HCT116 (cell line): ENCODE measurements at regions not wholly inside any gene's neighbourhood (a gene's known extent, or its start where the extent isn't known, plus 50 kb on each side); places are given as distances from the start of the nearest gene placed in this dataset.
"Not testable (repeated sequence)": the region's sequence is repeated elsewhere in the genome, so short reads cannot be mapped to it uniquely, and the experiment has no call there.

Source experiments
- ATAC-seq: fragments of 200-7000 bp; cut with Tn5 transposase; 2 replicates; pipeline ENCODE4 v1.9.1; 2020; ENCODE audit warnings: mild to moderate bottlenecking, moderate library complexity
- BruUV-seq: library from RNA; stranded (reverse); fragments of 400-500 nt; replicated peaks from 2 replicates; lab custom pipeline; 2021; lab: Mats Ljungman, UMichigan
- CTCF ChIA-PET: fragments of 300-600 bp; sonication (Branson Sonifier 250); formaldehyde crosslinking; loops from one replicate; lab custom pipeline; 2021; ENCODE audit warnings: antibody characterized with exemption; lab: Charles Lee
- POLR2A ChIA-PET: fragments of 300-600, 350-600 bp; sonication (Branson Sonifier 250); formaldehyde crosslinking; loops from one replicate; lab custom pipeline; 2021; ENCODE audit warnings: antibody characterized with exemption; lab: Charles Lee
- RAD21 ChIA-PET, 2 experiments: fragments of 300-600 bp; sonication (Branson Sonifier 250); formaldehyde crosslinking; loops; one replicate each; lab custom pipeline; 2023; ENCODE audit warnings: low total read pairs in 2 of 2; ENCODE audit not compliant: uncharacterized antibody in 2 of 2, unreplicated experiment in 2 of 2, low non-redundant PET in 1 of 2; lab: Charles Lee
- DNase-seq: peaks from one replicate; pipeline ENCODE4 v3.0.0-alpha.2; 2010; ENCODE audit warnings: low read depth, low spot score
- H2AFZ ChIP-seq: fragments of 200-600 bp; shearing (Covaris generic), sonication (generic); 2 replicates; pipeline ENCODE4 v1.6.1; 2017; ENCODE audit warnings: low read depth, mixed run types, mixed read lengths, antibody characterized with exemption, low read length; ENCODE audit not compliant: poor library complexity, severe bottlenecking
- H3K27ac ChIP-seq: 2 replicates; pipeline ENCODE4 v1.5.1; 2012; ENCODE audit warnings: low read depth, low read length
- H3K27me3 ChIP-seq: fragments of 200-600 bp; sonication (generic); 2 replicates; pipeline ENCODE4 v1.6.1; 2016; ENCODE audit warnings: mixed run types, low read length, mixed read lengths; ENCODE audit not compliant: insufficient read depth
- H3K36me3 ChIP-seq, 2 experiments: fragments of 200-500 bp in 1 of 2; fragments of 200-600 bp in 1 of 2; sonication (Bioruptor generic) in 1 of 2; sonication (generic) in 1 of 2; 2 replicates each; pipeline versions ENCODE4 v1.5.1 to v1.6.1; 2014 to 2016; ENCODE audit warnings: low read length in 2 of 2, inconsistent platforms in 1 of 2, mixed read lengths in 1 of 2, mixed run types in 1 of 2; ENCODE audit not compliant: insufficient read depth in 2 of 2, control insufficient read depth in 1 of 2
- H3K4me1 ChIP-seq, 2 experiments: fragments of 200-600 bp in 1 of 2; sonication (generic) in 1 of 2; 2 replicates each; pipeline versions ENCODE4 v1.5.1 to v1.6.1; 2012 to 2017; ENCODE audit warnings: low read length in 2 of 2, inconsistent platforms in 1 of 2, mild to moderate bottlenecking in 1 of 2, mixed read lengths in 1 of 2, mixed run types in 1 of 2, moderate library complexity in 1 of 2; ENCODE audit not compliant: insufficient read depth in 2 of 2, control insufficient read depth in 1 of 2
- H3K4me2 ChIP-seq: fragments of 200-600 bp; sonication (generic); 2 replicates; pipeline ENCODE4 v1.6.1; 2017; ENCODE audit warnings: mixed run types, low read length, mixed read lengths
- H3K4me3 ChIP-seq, 2 experiments: fragments of 200-600 bp in 1 of 2; sonication (generic) in 1 of 2; replicated peaks in 1 of 2; 2 replicates each; pipeline ENCODE4 v1.5.1; 2011 to 2016; ENCODE audit warnings: low read length in 2 of 2, control low read depth in 1 of 2, low read depth in 1 of 2, mild to moderate bottlenecking in 1 of 2, mixed read lengths in 1 of 2, mixed run types in 1 of 2
- H3K79me2 ChIP-seq: fragments of 200-600 bp; sonication (generic); 2 replicates; pipeline ENCODE4 v1.6.1; 2017; ENCODE audit warnings: mild to moderate bottlenecking, mixed run types, low read length, moderate library complexity, mixed read lengths; ENCODE audit not compliant: insufficient read depth
- H3K9ac ChIP-seq: fragments of 200-600 bp; sonication (generic); 2 replicates; pipeline ENCODE4 v1.6.1; 2016; ENCODE audit warnings: low read length, mixed read lengths
- H3K9me2 ChIP-seq: fragments of 200-600 bp; sonication (generic), shearing (Covaris generic); 2 replicates; pipeline ENCODE4 v1.6.1; 2017; ENCODE audit warnings: mixed run types, mild to moderate bottlenecking, moderate library complexity; ENCODE audit not compliant: insufficient read depth
- H3K9me3 ChIP-seq, 2 experiments: fragments of 200-500 bp in 1 of 2; fragments of 200-600 bp in 1 of 2; sonication (Bioruptor generic) in 1 of 2; sonication (generic) in 1 of 2; 2 replicates each; pipeline ENCODE4 v1.6.1; 2014 to 2017; ENCODE audit warnings: low read length in 2 of 2, mixed read lengths in 2 of 2, inconsistent platforms in 1 of 2, low read depth in 1 of 2, mild to moderate bottlenecking in 1 of 2, mixed run types in 1 of 2, moderate library complexity in 1 of 2; ENCODE audit not compliant: control insufficient read depth in 1 of 2, insufficient read depth in 1 of 2
- H4K20me1 ChIP-seq: fragments of 200-600 bp; sonication (generic), shearing (Covaris generic); 2 replicates; pipeline ENCODE4 v1.6.1; 2017; ENCODE audit warnings: mixed run types, mild to moderate bottlenecking, moderate library complexity; ENCODE audit not compliant: insufficient read depth
- ATF3 ChIP-seq: IDR thresholded peaks from 2 replicates; pipeline ENCODE4 v1.6.1; 2012
- CBX3 ChIP-seq: IDR thresholded peaks from 2 replicates; pipeline ENCODE4 v1.6.1; 2012; ENCODE audit warnings: low read depth
- CEBPB ChIP-seq: IDR thresholded peaks from 2 replicates; pipeline ENCODE4 v1.6.1; 2012; ENCODE audit warnings: low read depth
- CTCF ChIP-seq, 3 experiments: fragments of 200-600 bp in 1 of 3; sonication (generic) in 1 of 3; IDR thresholded peaks in 2 of 3; conservative IDR thresholded peaks in 1 of 3; 2 replicates each; pipeline ENCODE4 v1.5.1; 2012 to 2017; ENCODE audit warnings: low read depth in 2 of 3, low read length in 2 of 3, antibody characterized with exemption in 1 of 3, borderline replicate concordance in 1 of 3, control low read depth in 1 of 3, mild to moderate bottlenecking in 1 of 3, mixed read lengths in 1 of 3, mixed run types in 1 of 3, moderate library complexity in 1 of 3; ENCODE audit not compliant: insufficient read depth in 1 of 3
- EGR1 ChIP-seq: IDR thresholded peaks from 2 replicates; pipeline ENCODE4 v1.6.1; 2012; ENCODE audit warnings: low read depth
- ELF1 ChIP-seq: IDR thresholded peaks from 2 replicates; pipeline ENCODE4 v1.6.1; 2012; ENCODE audit warnings: low read depth, borderline replicate concordance
- EZH2 ChIP-seq: fragments of 200-600 bp; sonication (generic); IDR thresholded peaks from 2 replicates; pipeline ENCODE4 v1.6.1; 2017; ENCODE audit warnings: antibody characterized with exemption, mixed run types
- EZH2phosphoT487 ChIP-seq: fragments of 200-600 bp; IDR thresholded peaks from 2 replicates; pipeline ENCODE4 v1.6.1; 2018; ENCODE audit warnings: antibody characterized with exemption, borderline replicate concordance
- POLR2A ChIP-seq: IDR thresholded peaks from 2 replicates; pipeline ENCODE4 v1.7.0; 2011; ENCODE audit warnings: borderline replicate concordance; ENCODE audit not compliant: insufficient read depth, insufficient read length; ENCODE audit errors: extremely low read depth
- SP1 ChIP-seq: IDR thresholded peaks from 2 replicates; pipeline ENCODE4 v1.6.1; 2012; ENCODE audit warnings: low read depth
- YY1 ChIP-seq: IDR thresholded peaks from 2 replicates; pipeline ENCODE4 v1.6.1; 2011; ENCODE audit warnings: low read length, low read depth, moderate library complexity, mild to moderate bottlenecking; ENCODE audit not compliant: insufficient replicate concordance; ENCODE audit errors: extremely low read depth
- ZBTB33 ChIP-seq: IDR thresholded peaks from 2 replicates; pipeline ENCODE4 v1.6.1; 2011; ENCODE audit warnings: mild to moderate bottlenecking, low read length, moderate library complexity; ENCODE audit not compliant: insufficient replicate concordance; ENCODE audit errors: extremely low read depth
- intact Hi-C: fragments of 100-400 bp; cut with micrococcal nuclease; formaldehyde crosslinking; loops from 2 replicates; pipeline ENCODE4 v1.10.0; 2022

GRCh38 chr4:57714313-57714712 is 604.1 kb upstream of the IGFBP7 start:
- H3K79me2 ChIP-seq, RAD21 ChIA-PET, H3K27ac ChIP-seq, H2AFZ ChIP-seq, H3K4me2 ChIP-seq, H3K9me3 ChIP-seq, H3K9ac ChIP-seq, H3K36me3 ChIP-seq, intact Hi-C loops, DNase-seq, ATAC-seq, H4K20me1 ChIP-seq, H3K9me2 ChIP-seq, CTCF ChIA-PET, H3K27me3 ChIP-seq, POLR2A ChIA-PET, H3K4me3 ChIP-seq, H3K4me1 ChIP-seq, BruUV-seq: not testable (repeated sequence)

GRCh38 chr4:57710053-57710452 is 599.9 kb upstream of the IGFBP7 start:
- no peak overlapping the region for H2AFZ ChIP-seq
- intact Hi-C loops, result no loop called here
- H3K27me3 ChIP-seq, result no peaks in the 10 kb centered on the region
- ChIA-PET RAD21 (no interaction called here), POLR2A (no interaction called here), CTCF (no interaction called here)
- no peaks in the 10 kb centered on the region for H3K9me2 ChIP-seq
- H3K27ac ChIP-seq, result no peak overlapping the region
- DNase-seq, result no peak
- H3K9me3 ChIP-seq, result peaks cover 13 to 16% of the 10 kb centered on the region in 2 experiments; a peak in 2 of 4 replicates
- no peaks in the 10 kb centered on the region for H4K20me1 ChIP-seq
- BruUV-seq, result no TSS peak
- H3K9ac ChIP-seq, result no peak overlapping the region
- no peaks in the 10 kb centered on the region for H3K4me1 ChIP-seq
- TF ChIP-seq CBX3 (no peak), CEBPB (no peak), ATF3 (no peak), ELF1 (no peak), EGR1 (no peak), EZH2phosphoT487 (no peak), EZH2 (no peak), YY1 (no peak), POLR2A (no peak), CTCF (IDR thresholded peaks at IDR 0.05 in 2 of 3, conservative IDR thresholded peaks at IDR 0.05 in 1 of 3; ENCODE audit: borderline replicate concordance in 1 of 3, insufficient read depth in 1 of 3, low read depth in 2 of 3, low read length in 2 of 3) (no peak), SP1 (no peak), ZBTB33 (no peak)
- TF ChIP-seq, all 23 proteins: peak for 0
- Histone ChIP-seq H3K4me2 (no peak overlapping the region), H3K79me2 (no peaks in the 10 kb centered on the region), H3K4me3 (no peak overlapping the region), H3K36me3 (no peaks in the 10 kb centered on the region)
- no peak for ATAC-seq
